ENCODE measurements at regions not wholly inside any gene's neighbourhood (a gene's known extent, or its start where the extent isn't known, plus 50 kb on each side); places are given as distances from the start of the nearest gene placed in this dataset.

DNA sequence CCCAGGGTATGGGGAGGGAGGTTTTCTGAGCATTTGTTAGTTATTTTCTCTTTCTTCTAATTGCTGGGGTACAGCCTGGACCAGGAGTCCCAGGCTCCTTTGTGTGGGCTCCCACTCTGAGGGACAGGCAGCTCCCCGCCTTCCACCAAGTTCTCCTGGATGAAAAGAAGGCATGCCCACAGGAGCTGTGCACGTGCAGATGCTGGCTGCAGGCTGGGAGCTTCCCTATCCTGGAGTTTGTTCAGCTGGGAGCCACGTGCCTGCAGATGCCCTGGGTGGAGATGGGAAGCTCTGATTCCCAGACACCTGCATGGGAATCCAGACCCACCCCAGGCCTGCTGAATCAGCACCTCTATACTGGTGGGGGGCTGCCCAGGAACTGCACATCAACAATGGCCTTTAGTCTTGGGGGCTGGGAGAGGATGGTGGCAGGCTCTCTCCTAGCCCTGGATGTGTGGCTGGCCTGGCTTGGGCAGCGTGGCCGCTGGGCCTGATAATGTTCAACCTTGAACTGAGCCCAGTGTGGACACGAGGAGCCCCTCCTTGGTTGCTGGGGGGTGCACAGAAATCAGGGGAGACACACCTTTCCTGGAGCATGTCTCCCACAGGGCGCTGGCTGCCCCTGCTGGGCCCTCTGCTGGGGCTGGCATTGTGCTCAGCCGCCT is 233.6 kb upstream of the HS6ST1 start:
- Mint-ChIP-seq H3K4me3 (no peak overlapping the region), H3K36me3 (no peaks in the 10 kb centered on the region), H3K27me3 (peaks cover 1% of the 10 kb centered on the region), H3K9me3 (no peaks in the 10 kb centered on the region), H3K4me1 (ENCODE audit: low read depth) (no peaks in the 10 kb centered on the region), H3K27ac (no peak overlapping the region)
- no peak for DNase-seq
- intact Hi-C loops (cut with micrococcal nuclease): no loop called here
- ChIA-PET CTCF (interaction anchor here (0.6 kb wide), 1 partner anchor 98 kb away, joined by 3 read pairs; no protein-coding TSS in a partner anchor), POLR2A (no interaction called here)

GRCh38 chr2:128552806-128553551 is 234.3 kb upstream of the HS6ST1 start:
- Mint-ChIP-seq H3K4me1 (ENCODE audit: low read depth) (no peaks in the 10 kb centered on the region), H3K9me3 (no peaks in the 10 kb centered on the region), H3K36me3 (no peaks in the 10 kb centered on the region), H3K27ac (no peak overlapping the region), H3K4me3 (no peak overlapping the region), H3K27me3 (peaks cover 1% of the 10 kb centered on the region)
- intact Hi-C loops (cut with micrococcal nuclease): no loop called here
- no peak for DNase-seq
- POLR2A ChIA-PET: no interaction called here
- CTCF ChIA-PET: interaction anchor here (0.6 kb wide), 1 partner anchor 99 kb away, joined by 3 read pairs; no protein-coding TSS in a partner anchor

GRCh38 chr2:128554151-128554769 is 235.6 kb upstream of the HS6ST1 start:
- no peak for DNase-seq
- H3K36me3 Mint-ChIP-seq: no peaks in the 10 kb centered on the region
- no peaks in the 10 kb centered on the region for H3K4me1 Mint-ChIP-seq (ENCODE audit: low read depth)
- H3K9me3 Mint-ChIP-seq: no peaks in the 10 kb centered on the region
- ChIA-PET CTCF (no interaction called here), POLR2A (no interaction called here)
- H3K4me3 Mint-ChIP-seq: no peak overlapping the region
- no peak overlapping the region for H3K27ac Mint-ChIP-seq
- intact Hi-C loops (cut with micrococcal nuclease): no loop called here
- peaks cover 3% of the 10 kb centered on the region for H3K27me3 Mint-ChIP-seq

DNA sequence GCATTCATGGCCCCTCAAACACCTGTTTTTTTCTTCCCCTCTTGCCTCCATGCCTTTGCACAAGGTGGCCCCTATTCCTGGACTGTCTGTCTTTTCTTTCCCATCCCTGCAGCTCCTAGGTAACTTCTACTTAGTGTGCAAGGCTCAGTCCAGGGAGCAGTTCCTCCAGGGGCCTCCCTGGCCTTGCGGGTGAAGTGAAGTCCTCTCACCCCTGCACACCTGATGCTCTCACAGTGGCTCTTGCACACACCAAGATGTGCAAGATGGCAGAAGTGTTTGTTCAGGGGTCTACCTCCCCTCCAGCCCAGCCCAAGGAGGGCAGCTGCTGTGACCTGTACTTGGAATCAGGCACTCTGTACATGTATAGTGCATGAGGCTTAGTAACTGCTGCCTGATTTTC is 236.8 kb upstream of the HS6ST1 start:
- no peak overlapping the region for H3K27ac Mint-ChIP-seq
- H3K4me3 Mint-ChIP-seq: no peak overlapping the region
- ChIA-PET CTCF (no interaction called here), POLR2A (no interaction called here)
- intact Hi-C loops (cut with micrococcal nuclease): no loop called here
- H3K27me3 Mint-ChIP-seq: peaks cover 3% of the 10 kb centered on the region
- H3K36me3 Mint-ChIP-seq: no peaks in the 10 kb centered on the region
- H3K4me1 Mint-ChIP-seq (ENCODE audit: low read depth): no peaks in the 10 kb centered on the region
- DNase-seq: no peak
- H3K9me3 Mint-ChIP-seq: no peaks in the 10 kb centered on the region

DNA sequence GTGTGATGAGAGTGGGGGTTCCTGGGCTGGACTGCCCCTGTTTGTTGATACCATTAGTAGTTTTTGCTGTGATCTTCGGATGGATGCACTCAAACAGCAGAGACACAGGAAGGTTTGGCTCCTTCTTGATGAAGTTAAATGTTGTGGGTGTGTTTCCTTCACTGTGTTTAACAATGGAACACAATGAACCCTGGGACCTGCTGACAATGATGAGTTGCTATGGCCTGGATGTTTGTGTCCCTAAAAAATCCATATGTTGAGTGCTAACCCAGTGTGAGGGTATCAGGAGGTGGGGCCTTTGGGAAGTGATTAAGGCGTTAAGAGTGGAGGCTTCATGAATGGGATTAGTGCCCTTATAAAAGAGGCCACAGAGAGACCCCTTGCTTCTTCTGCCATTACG is 237.4 kb upstream of the HS6ST1 start:
- H3K9me3 Mint-ChIP-seq: no peaks in the 10 kb centered on the region
- CTCF ChIA-PET: no interaction called here
- peaks cover 2% of the 10 kb centered on the region for H3K27me3 Mint-ChIP-seq
- H3K27ac Mint-ChIP-seq: no peak overlapping the region
- no peaks in the 10 kb centered on the region for H3K36me3 Mint-ChIP-seq
- POLR2A ChIA-PET: no interaction called here
- no peak overlapping the region for H3K4me3 Mint-ChIP-seq
- intact Hi-C loops (cut with micrococcal nuclease): no loop called here
- no peak for DNase-seq
- H3K4me1 Mint-ChIP-seq (ENCODE audit: low read depth): no peaks in the 10 kb centered on the region

DNA sequence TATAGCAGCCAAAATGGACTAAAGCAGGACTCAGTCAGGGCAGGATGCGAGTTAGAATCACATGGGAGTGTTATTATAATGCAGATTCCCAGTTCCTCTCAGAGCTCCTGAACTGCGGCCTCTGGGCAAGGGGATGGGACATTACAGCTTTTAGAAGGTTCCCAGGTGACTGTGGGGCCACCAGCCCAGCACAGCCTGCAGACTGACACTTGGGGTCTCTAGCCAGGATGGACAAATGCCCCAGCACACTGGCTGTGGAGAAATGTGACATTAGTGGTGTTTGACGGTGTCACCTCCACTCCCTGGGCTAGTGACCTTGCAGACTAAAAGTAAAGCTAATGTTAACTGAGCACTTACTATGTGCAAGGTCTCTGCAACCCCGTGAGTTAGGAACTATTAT is 238.0 kb upstream of the HS6ST1 start:
- peaks cover 3% of the 10 kb centered on the region for H3K27me3 Mint-ChIP-seq
- H3K4me1 Mint-ChIP-seq (ENCODE audit: low read depth): no peaks in the 10 kb centered on the region
- no peak overlapping the region for H3K27ac Mint-ChIP-seq
- ChIA-PET CTCF (no interaction called here), POLR2A (no interaction called here)
- DNase-seq: no peak
- H3K36me3 Mint-ChIP-seq: no peaks in the 10 kb centered on the region
- no peaks in the 10 kb centered on the region for H3K9me3 Mint-ChIP-seq
- no peak overlapping the region for H3K4me3 Mint-ChIP-seq
- intact Hi-C loops (cut with micrococcal nuclease): no loop called here

DNA sequence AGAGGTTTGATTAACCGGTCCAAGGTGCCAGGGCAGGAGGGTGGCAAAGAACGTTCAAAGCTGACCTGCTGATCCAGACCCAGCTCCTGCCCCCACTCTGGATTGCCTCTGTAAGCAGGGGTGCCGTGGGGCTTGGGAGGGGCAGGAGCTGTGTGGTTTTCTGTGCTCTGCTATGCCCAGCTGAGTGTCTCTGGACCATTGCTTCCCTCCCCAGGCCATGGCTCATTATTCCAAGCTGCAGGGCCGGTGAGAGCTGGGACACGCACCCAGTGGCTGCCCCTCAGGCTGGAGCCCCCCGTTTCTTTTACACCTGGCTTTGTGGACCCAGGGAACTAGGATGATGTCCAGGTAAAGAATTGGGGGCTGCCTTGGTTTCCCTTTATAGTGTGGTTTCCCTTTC is 238.4 kb upstream of the HS6ST1 start:
- intact Hi-C loops (cut with micrococcal nuclease): no loop called here
- ChIA-PET CTCF (interaction anchor here (1.0 kb wide), 1 partner anchor 15 kb away, joined by 3 read pairs; no protein-coding TSS in a partner anchor), POLR2A (no interaction called here)
- Mint-ChIP-seq H3K9me3 (no peaks in the 10 kb centered on the region), H3K36me3 (no peaks in the 10 kb centered on the region), H3K4me3 (no peak overlapping the region), H3K27ac (no peak overlapping the region), H3K4me1 (ENCODE audit: low read depth) (no peaks in the 10 kb centered on the region), H3K27me3 (peaks cover 3% of the 10 kb centered on the region)
- no peak for DNase-seq

GRCh38 chr2:128557831-128558241 is 239.2 kb upstream of the HS6ST1 start:
- ChIA-PET CTCF (interaction anchor here (1.0 kb wide), 1 partner anchor 15 kb away, joined by 3 read pairs; no protein-coding TSS in a partner anchor), POLR2A (no interaction called here)
- Mint-ChIP-seq H3K27me3 (peaks cover 3% of the 10 kb centered on the region), H3K27ac (no peak overlapping the region), H3K9me3 (no peaks in the 10 kb centered on the region), H3K36me3 (no peaks in the 10 kb centered on the region), H3K4me3 (no peak overlapping the region), H3K4me1 (ENCODE audit: low read depth) (no peaks in the 10 kb centered on the region)
- intact Hi-C loops (cut with micrococcal nuclease): no loop called here
- DNase-seq: no peak

- CTCF ChIA-PET: no interaction called here
- H3K4me3 Mint-ChIP-seq: no peak overlapping the region
Observed at GRCh38 chr2:128558441-128558840, 239.8 kb upstream of the HS6ST1 start.

GRCh38 chr2:128558895-128559532 is 240.3 kb upstream of the HS6ST1 start:
- no peak overlapping the region for H3K4me3 Mint-ChIP-seq
- no peak overlapping the region for H3K27ac Mint-ChIP-seq
- intact Hi-C loops (cut with micrococcal nuclease): no loop called here
- ChIA-PET CTCF (no interaction called here), POLR2A (no interaction called here)
- no peaks in the 10 kb centered on the region for H3K36me3 Mint-ChIP-seq
- H3K9me3 Mint-ChIP-seq: no peaks in the 10 kb centered on the region
- DNase-seq: no peak
- H3K4me1 Mint-ChIP-seq (ENCODE audit: low read depth): no peaks in the 10 kb centered on the region
- peaks cover 3% of the 10 kb centered on the region for H3K27me3 Mint-ChIP-seq

More at GRCh38 chr2:128558441-128558840, 239.8 kb upstream of the HS6ST1 start:
- no peak overlapping the region for H3K27ac Mint-ChIP-seq
- H3K9me3 Mint-ChIP-seq: no peaks in the 10 kb centered on the region
- no peaks in the 10 kb centered on the region for H3K4me1 Mint-ChIP-seq (ENCODE audit: low read depth)
- DNase-seq: no peak
- peaks cover 3% of the 10 kb centered on the region for H3K27me3 Mint-ChIP-seq
- no peaks in the 10 kb centered on the region for H3K36me3 Mint-ChIP-seq
- intact Hi-C loops (cut with micrococcal nuclease): no loop called here
- POLR2A ChIA-PET: no interaction called here

DNA sequence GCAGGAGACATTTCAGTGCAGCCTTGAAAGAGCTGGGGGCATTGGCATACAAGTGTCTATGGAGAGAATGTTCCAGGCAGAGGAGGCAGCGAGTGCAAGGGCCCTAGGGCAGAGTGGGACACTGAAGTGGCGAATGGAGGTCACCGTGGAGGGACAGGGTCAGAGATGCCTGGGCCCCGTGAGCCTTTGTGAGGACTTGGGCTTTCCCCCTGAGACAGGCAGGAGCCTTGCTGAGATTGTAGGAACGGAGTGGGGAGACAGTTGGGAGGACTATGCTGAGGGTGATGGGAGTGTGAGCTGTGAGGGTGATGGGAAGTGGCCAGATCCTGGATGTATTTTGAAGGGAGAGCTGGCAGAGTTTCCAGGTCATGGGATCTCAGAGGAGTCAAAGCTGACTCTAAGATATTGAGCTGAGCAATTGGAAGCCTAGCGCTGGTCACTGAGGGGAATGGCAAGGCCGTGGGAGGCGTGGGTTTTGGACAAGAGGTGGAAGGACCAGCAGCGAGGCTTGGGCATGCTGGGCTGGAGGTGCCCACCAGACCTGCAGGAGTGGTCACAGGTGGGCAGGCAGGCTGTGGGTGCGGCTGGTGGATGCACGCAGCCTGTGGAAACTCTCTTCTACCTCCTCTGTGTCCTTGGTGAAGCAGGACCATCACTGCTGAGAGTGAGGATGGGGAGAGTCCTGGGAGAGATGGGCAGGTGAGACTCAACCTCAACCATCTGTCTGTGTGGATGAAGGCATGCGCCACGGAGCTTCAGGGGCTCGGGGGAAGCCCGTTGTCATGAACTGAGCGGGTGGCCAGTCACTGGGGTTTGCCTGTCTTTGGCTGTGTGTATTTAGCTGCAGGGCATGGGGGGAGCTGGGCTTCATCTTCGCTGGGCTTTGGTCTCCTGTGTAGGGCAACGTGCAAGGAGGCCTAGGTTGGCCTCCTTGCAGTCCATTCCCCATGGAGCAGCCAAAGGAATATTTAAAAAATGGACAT is 241.2 kb upstream of the HS6ST1 start:
- Mint-ChIP-seq H3K36me3 (no peaks in the 10 kb centered on the region), H3K4me3 (no peak overlapping the region), H3K27ac (no peak overlapping the region), H3K9me3 (no peaks in the 10 kb centered on the region), H3K27me3 (peaks cover 3% of the 10 kb centered on the region), H3K4me1 (ENCODE audit: low read depth) (no peaks in the 10 kb centered on the region)
- ChIA-PET POLR2A (no interaction called here), CTCF (no interaction called here)
- intact Hi-C loops (cut with micrococcal nuclease): no loop called here
- DNase-seq: no peak

GRCh38 chr2:128560718-128561117 is 242.1 kb upstream of the HS6ST1 start:
- intact Hi-C loops (cut with micrococcal nuclease): no loop called here
- Mint-ChIP-seq H3K9me3 (no peaks in the 10 kb centered on the region), H3K4me3 (no peak overlapping the region), H3K36me3 (no peaks in the 10 kb centered on the region), H3K27me3 (peaks cover 3% of the 10 kb centered on the region), H3K27ac (no peak overlapping the region), H3K4me1 (ENCODE audit: low read depth) (no peaks in the 10 kb centered on the region)
- ChIA-PET CTCF (no interaction called here), POLR2A (no interaction called here)
- DNase-seq: no peak

Measured in activated CD4-positive, alpha-beta memory T cell treated with anti-CD3 and anti-CD28 coated beads for 36 hours (primary cell).